Skin epidermis (tissue), 12 donors: ENCODE measurements at regions not wholly inside any gene's neighbourhood (a gene's known extent, or its start where the extent isn't known, plus 50 kb on each side); places are given as distances from the start of the nearest gene placed in this dataset.
"Not testable (repeated sequence)": the region's sequence is repeated elsewhere in the genome, so short reads cannot be mapped to it uniquely, and the experiment has no call there.

Experiments
- H3K27ac ChIP-seq, 21 experiments: fragments of 200-600 bp; sonication (generic) in 11 of 21; one replicate each; pipeline ENCODE4 v1.5.0; 2020; ENCODE audit warnings: mild to moderate bottlenecking in 3 of 21, inconsistent platforms in 2 of 21, moderate library complexity in 2 of 21
- H3K4me3 ChIP-seq, 7 experiments: fragments of 200-600 bp; sonication (generic) in 2 of 7; one replicate each; pipeline ENCODE4 v1.5.0; 2020; ENCODE audit warnings: inconsistent platforms in 2 of 7, mild to moderate bottlenecking in 2 of 7, moderate library complexity in 1 of 7

- not testable (repeated sequence) for H3K27ac ChIP-seq, H3K4me3 ChIP-seq
Measured at GRCh38 chr3:195999176-195999575, 82.7 kb downstream of the TFRC start.

GRCh38 chr3:195996314-195996713 lies 85.6 kb downstream of the TFRC start:
- not testable (repeated sequence) for H3K27ac ChIP-seq, H3K4me3 ChIP-seq

GRCh38 chr3:195994343-195994742 lies 86.0 kb upstream of the TNK2 start:
- H3K27ac ChIP-seq, H3K4me3 ChIP-seq: not testable (repeated sequence)

GRCh38 chr3:195993671-195994070 lies 85.3 kb upstream of the TNK2 start:
- H3K27ac ChIP-seq, H3K4me3 ChIP-seq: not testable (repeated sequence)

GRCh38 chr3:195992956-195993595 lies 84.7 kb upstream of the TNK2 start:
- H3K4me3 ChIP-seq, H3K27ac ChIP-seq: not testable (repeated sequence)

GRCh38 chr3:195991986-195992385 lies 83.6 kb upstream of the TNK2 start:
- not testable (repeated sequence) for H3K27ac ChIP-seq, H3K4me3 ChIP-seq

- H3K4me3 ChIP-seq, result peak overlapping the region in 1 of 7 experiments; percentile 94
- not testable (repeated sequence) for H3K27ac ChIP-seq
Measured at GRCh38 chr3:195991243-195991642, 82.9 kb upstream of the TNK2 start.

- Histone ChIP-seq H3K27ac (peak overlapping the region in 20 of 21 experiments; percentile 80 to 97 (median 91)), H3K4me3 (peak overlapping the region; percentile 66 to 94 (median 75))
Measured at GRCh38 chr3:195990841-195991174, 82.5 kb upstream of the TNK2 start.

GRCh38 chr3:195989921-195990840 lies 81.8 kb upstream of the TNK2 start:
- Histone ChIP-seq H3K4me3 (peak overlapping the region; percentile 66 to 94 (median 75)), H3K27ac (peak overlapping the region; percentile 80 to 97 (median 91))

- Histone ChIP-seq H3K4me3 (peak overlapping the region; percentile 66 to 94 (median 75)), H3K27ac (peak overlapping the region in 18 of 21 experiments; percentile 85 to 97 (median 92))
Measured at GRCh38 chr3:195989197-195989920, 81.0 kb upstream of the TNK2 start.

- not testable (repeated sequence) for H3K4me3 ChIP-seq, H3K27ac ChIP-seq
Measured at GRCh38 chr3:195988764-195989163, 80.4 kb upstream of the TNK2 start.

- H3K4me3 ChIP-seq, result not testable (repeated sequence)
Measured at GRCh38 chr3:195987001-195987400, 78.7 kb upstream of the TNK2 start.

GRCh38 chr3:195986576-195986975 lies 78.2 kb upstream of the TNK2 start:
- H3K27ac ChIP-seq, H3K4me3 ChIP-seq: not testable (repeated sequence)

More at GRCh38 chr3:195987001-195987400, 78.7 kb upstream of the TNK2 start:
- H3K27ac ChIP-seq, result not testable (repeated sequence)

GRCh38 chr3:195985348-195985920 lies 77.1 kb upstream of the TNK2 start:
- H3K4me3 ChIP-seq, H3K27ac ChIP-seq: not testable (repeated sequence)

GRCh38 chr3:195984392-195985030 lies 76.2 kb upstream of the TNK2 start:
- not testable (repeated sequence) for H3K4me3 ChIP-seq, H3K27ac ChIP-seq

GRCh38 chr3:195983880-195984279 lies 75.5 kb upstream of the TNK2 start:
- H3K4me3 ChIP-seq, H3K27ac ChIP-seq: not testable (repeated sequence)

GRCh38 chr3:195982754-195983153 lies 74.4 kb upstream of the TNK2 start:
- not testable (repeated sequence) for H3K4me3 ChIP-seq, H3K27ac ChIP-seq

- not testable (repeated sequence) for H3K27ac ChIP-seq, H3K4me3 ChIP-seq
Measured at GRCh38 chr3:195981778-195982177, 73.4 kb upstream of the TNK2 start.

- not testable (repeated sequence) for H3K27ac ChIP-seq, H3K4me3 ChIP-seq
Measured at GRCh38 chr3:195979877-195980276, 71.5 kb upstream of the TNK2 start.

- not testable (repeated sequence) for H3K4me3 ChIP-seq, H3K27ac ChIP-seq
Measured at GRCh38 chr3:195978585-195978984, 70.2 kb upstream of the TNK2 start.
